HepG2 (cell line): ENCODE measurements at regions not wholly inside any gene's neighbourhood (a gene's known extent, or its start where the extent isn't known, plus 50 kb on each side); places are given as distances from the start of the nearest gene placed in this dataset.

Experiments
- ATAC-seq: fragments of 200-7000 bp; cut with Tn5 transposase; 3 replicates; pipeline ENCODE4 v1.9.1; 2020; ENCODE audit warnings: mild to moderate bottlenecking, moderate library complexity
- BruUV-seq: library from RNA; stranded (reverse); fragments of 400-500 nt; replicated peaks from 2 replicates; lab custom pipeline; 2021; lab: Mats Ljungman, UMichigan
- CTCF ChIA-PET: fragments of 300-600 bp; formaldehyde crosslinking; extraction: SDS; loops from one replicate; lab custom pipeline; 2021; ENCODE audit warnings: low total read pairs, inconsistent platforms, low intra/inter-chr PET ratio; lab: Yijun Ruan, JAX
- POLR2A ChIA-PET: fragments of 350-600 bp; sonication (Branson Sonifier 250); formaldehyde crosslinking; loops from one replicate; lab custom pipeline; 2020; ENCODE audit warnings: antibody characterized with exemption, inconsistent platforms; lab: Yijun Ruan, JAX
- DNase-seq: peaks from one replicate; pipeline ENCODE4 v3.0.0-alpha.2; 2015; ENCODE audit warnings: low spot score
- FAIRE-seq: peaks from 3 replicates; lab custom pipeline; 2011; peaks lifted over from hg19 to GRCh38; lab: Jason Lieb, UNC
- H2AFZ ChIP-seq: one replicate; pipeline ENCODE4 v1.6.1; 2011; ENCODE audit warnings: low read length, inconsistent platforms
- H3K27ac ChIP-seq: fragments of 300-600 bp; 3 replicates; pipeline ENCODE4 v1.8.0; 2011; ENCODE audit warnings: mixed run types, mild to moderate bottlenecking, mixed read lengths, low read length, inconsistent platforms; ENCODE audit not compliant: insufficient read depth; ENCODE audit errors: extremely low read length
- H3K27me3 ChIP-seq, 2 experiments: fragments of 200-600 bp in 1 of 2; 2 replicates in 1 of 2; 3 replicates in 1 of 2; pipeline versions ENCODE4 v1.6.0 to v1.8.0; 2011; ENCODE audit warnings: low read length in 2 of 2, mild to moderate bottlenecking in 2 of 2, moderate library complexity in 2 of 2, inconsistent platforms in 1 of 2; ENCODE audit not compliant: insufficient read depth in 2 of 2, control insufficient read depth in 1 of 2
- H3K36me3 ChIP-seq, 2 experiments: fragments of 200-600 bp in 1 of 2; replicated peaks in 1 of 2; 2 replicates in 1 of 2; 3 replicates in 1 of 2; pipeline versions ENCODE4 v1.5.1 to v1.8.0; 2011; ENCODE audit warnings: low read length in 2 of 2, inconsistent platforms in 1 of 2; ENCODE audit not compliant: insufficient read depth in 2 of 2, control insufficient read depth in 1 of 2
- H3K4me1 ChIP-seq: 2 replicates; pipeline ENCODE4 v1.5.1; 2012; ENCODE audit warnings: low read length, inconsistent platforms; ENCODE audit not compliant: insufficient read depth
- H3K4me2 ChIP-seq: 2 replicates; pipeline ENCODE4 v1.6.0; 2011; ENCODE audit warnings: low read depth, low read length, inconsistent platforms
- H3K4me3 ChIP-seq, 3 experiments: fragments of 200-600 bp in 1 of 3; sonication (generic), shearing (Covaris generic) in 1 of 3; replicated peaks in 1 of 3; 2 replicates each; pipeline ENCODE4 v1.5.1; 2011 to 2016; ENCODE audit warnings: low read length in 3 of 3, inconsistent platforms in 2 of 3, low read depth in 2 of 3, mild to moderate bottlenecking in 2 of 3, control low read depth in 1 of 3, mixed read lengths in 1 of 3; ENCODE audit not compliant: insufficient read depth in 1 of 3
- H3K79me2 ChIP-seq: one replicate; pipeline ENCODE4 v1.6.1; 2011; ENCODE audit warnings: low read length, inconsistent platforms; ENCODE audit not compliant: insufficient read depth
- H3K9ac ChIP-seq: 2 replicates; pipeline ENCODE4 v1.6.0; 2011; ENCODE audit warnings: mild to moderate bottlenecking, low read depth, low read length, inconsistent platforms; ENCODE audit not compliant: insufficient read depth
- H3K9me3 ChIP-seq: 2 replicates; pipeline ENCODE4 v1.5.1; 2012; ENCODE audit warnings: mild to moderate bottlenecking, low read length
- H4K20me1 ChIP-seq: 2 replicates; pipeline ENCODE4 v1.6.0; 2011; ENCODE audit warnings: inconsistent platforms, mild to moderate bottlenecking, low read length, moderate library complexity; ENCODE audit not compliant: insufficient read depth
- KLF13 ChIP-seq: sonication (generic); formaldehyde crosslinking; IDR thresholded peaks from 2 replicates; pipeline ENCODE4 v1.4.0; 2020; ENCODE audit warnings: mild to moderate bottlenecking, missing genetic modification reagents
- NFATC3 ChIP-seq: sonication (generic); formaldehyde crosslinking; IDR thresholded peaks from 2 replicates; pipeline ENCODE4 v1.5.1; 2020; ENCODE audit warnings: mild to moderate bottlenecking, missing genetic modification reagents
- RFX3 ChIP-seq: IDR thresholded peaks from 2 replicates; pipeline ENCODE4 v1.6.1; 2016; ENCODE audit warnings: missing biosample characterization, missing genetic modification reagents
- SMYD3 ChIP-seq: sonication (generic); formaldehyde crosslinking; IDR thresholded peaks from 2 replicates; pipeline ENCODE4 v1.8.1; 2023; ENCODE audit warnings: mild to moderate bottlenecking, missing genetic modification reagents
- TAF1 ChIP-seq: sonication (generic); formaldehyde crosslinking; IDR thresholded peaks from 2 replicates; pipeline ENCODE4 v1.4.0; 2020; ENCODE audit warnings: missing genetic modification reagents
- TEAD2 ChIP-seq: sonication (generic); formaldehyde crosslinking; IDR thresholded peaks from 2 replicates; pipeline ENCODE4 v1.9.0; 2021; ENCODE audit warnings: missing genetic modification reagents
- ZBTB42 ChIP-seq: sonication (generic); formaldehyde crosslinking; IDR thresholded peaks from 2 replicates; pipeline ENCODE4 v1.5.0; 2020; ENCODE audit warnings: mild to moderate bottlenecking, missing genetic modification reagents
- ZNF234 ChIP-seq: sonication (generic); formaldehyde crosslinking; conservative IDR thresholded peaks from 2 replicates; pipeline ENCODE4 v1.5.1; 2020; ENCODE audit warnings: mild to moderate bottlenecking, missing genetic modification reagents
- ZNF367 ChIP-seq: sonication (generic); formaldehyde crosslinking; IDR thresholded peaks from 2 replicates; pipeline ENCODE4 v1.4.0; 2020; ENCODE audit warnings: missing genetic modification reagents, borderline replicate concordance
- WGBS: methylation state at CpG from one replicate; pipeline ENCODE4 v1.1.6; 2017; ENCODE audit warnings: low lambda C conversion rate; 5-methylcytosine and 5-hydroxymethylcytosine counted together
- in situ Hi-C: cut with HindIII; loops from 2 replicates; pipeline ENCODE4 v1.10.0; 2017; ENCODE audit warnings: low pct_unique_long_range_greater_than_20kb; ENCODE audit not compliant: extremely low pct_ligation_motif_present
- intact Hi-C: fragments of 100-400 bp; cut with micrococcal nuclease; formaldehyde crosslinking; loops from one replicate; pipeline ENCODE4 v1.10.0; 2022; ENCODE audit not compliant: unreplicated experiment
- TF ChIP-seq, protein P1 (sequence below): sonication (generic); formaldehyde crosslinking; IDR thresholded peaks from 2 replicates; pipeline ENCODE4 v1.4.0; 2020; ENCODE audit warnings: missing genetic modification reagents
- TF ChIP-seq, protein P2 (sequence below): sonication (generic); formaldehyde crosslinking; IDR thresholded peaks from 2 replicates; pipeline ENCODE4 v1.4.0; 2020; ENCODE audit warnings: missing genetic modification reagents, borderline replicate concordance
- TF ChIP-seq, protein P3 (sequence below): sonication (generic); formaldehyde crosslinking; IDR thresholded peaks from 2 replicates; pipeline ENCODE4 v1.4.0; 2020; ENCODE audit warnings: missing genetic modification reagents, borderline replicate concordance
- TF ChIP-seq, protein P4 (sequence below): IDR thresholded peaks from 2 replicates; pipeline ENCODE4 v1.6.1; 2016; ENCODE audit warnings: low read depth, missing genetic modification reagents, missing compliant biosample characterization

DNA sequence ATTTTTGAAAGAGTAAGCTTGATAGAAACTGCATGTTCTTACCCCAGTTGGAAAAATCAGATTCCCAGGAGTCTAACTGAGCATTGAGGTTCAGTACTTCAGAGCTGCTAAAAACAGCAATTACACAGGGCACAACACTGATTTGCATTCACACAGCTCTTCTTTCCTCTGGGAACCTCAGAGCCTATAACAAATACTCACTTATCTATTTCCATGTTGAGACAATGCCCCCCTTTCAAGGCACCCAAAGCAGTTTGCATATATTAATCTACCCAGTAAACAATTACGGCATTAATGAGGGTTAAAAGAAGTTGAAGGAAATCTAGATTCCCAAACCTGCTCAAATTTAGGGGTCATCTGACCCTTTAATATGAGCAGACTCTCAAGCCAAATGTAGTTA is 126.9 kb upstream of the SLC35F3 start (continued):
- TF ChIP-seq TAF1 (CRISPR knock-in tag), result no peak
- TF ChIP-seq TEAD2, result no peak

DNA sequence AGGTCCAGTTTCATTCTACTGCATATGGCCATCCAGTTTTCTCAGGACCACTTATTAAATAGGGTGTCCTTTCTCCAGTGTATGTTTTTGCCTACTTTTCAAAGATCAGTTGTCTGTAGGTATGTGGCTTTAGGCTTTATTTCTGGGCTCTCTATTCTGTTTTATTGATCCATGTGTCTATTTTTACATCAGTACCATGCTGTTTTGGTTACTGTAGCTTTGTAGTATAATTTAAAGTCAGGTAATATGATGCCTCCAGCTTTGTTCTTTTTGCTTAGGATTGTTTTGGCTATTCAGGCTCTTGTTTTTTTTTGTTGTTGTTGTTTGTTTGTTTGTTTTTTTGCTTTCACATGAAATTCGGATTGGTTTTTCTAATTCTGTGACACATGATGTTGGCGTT is 124.4 kb upstream of the SLC35F3 start:
- POLR2A ChIA-PET, result no interaction called here
- Histone ChIP-seq H3K9ac (no peak overlapping the region), H3K9me3 (peaks cover 10% of the 10 kb centered on the region), H3K4me3 (no peak overlapping the region), H3K36me3 (no peaks in the 10 kb centered on the region), H2AFZ (no peak overlapping the region), H3K4me2 (no peak overlapping the region), H3K27me3 (no peaks in the 10 kb centered on the region), H3K79me2 (no peaks in the 10 kb centered on the region), H3K4me1 (no peaks in the 10 kb centered on the region), H4K20me1 (no peaks in the 10 kb centered on the region), H3K27ac (no peak overlapping the region)
- no TSS peak for BruUV-seq
- intact Hi-C loops (no loop called here), in situ Hi-C loops (loop anchor here (25.0 kb wide), 1 partner anchor 343 kb away; no protein-coding TSS in a partner anchor)
- DNase-seq (no peak), FAIRE-seq (no peak), ATAC-seq (no peak)
- 19% methylated on average over 2 of the region's 2 CpGs for WGBS
- CTCF ChIA-PET, result no interaction called here
- TF ChIP-seq, protein P1, sequence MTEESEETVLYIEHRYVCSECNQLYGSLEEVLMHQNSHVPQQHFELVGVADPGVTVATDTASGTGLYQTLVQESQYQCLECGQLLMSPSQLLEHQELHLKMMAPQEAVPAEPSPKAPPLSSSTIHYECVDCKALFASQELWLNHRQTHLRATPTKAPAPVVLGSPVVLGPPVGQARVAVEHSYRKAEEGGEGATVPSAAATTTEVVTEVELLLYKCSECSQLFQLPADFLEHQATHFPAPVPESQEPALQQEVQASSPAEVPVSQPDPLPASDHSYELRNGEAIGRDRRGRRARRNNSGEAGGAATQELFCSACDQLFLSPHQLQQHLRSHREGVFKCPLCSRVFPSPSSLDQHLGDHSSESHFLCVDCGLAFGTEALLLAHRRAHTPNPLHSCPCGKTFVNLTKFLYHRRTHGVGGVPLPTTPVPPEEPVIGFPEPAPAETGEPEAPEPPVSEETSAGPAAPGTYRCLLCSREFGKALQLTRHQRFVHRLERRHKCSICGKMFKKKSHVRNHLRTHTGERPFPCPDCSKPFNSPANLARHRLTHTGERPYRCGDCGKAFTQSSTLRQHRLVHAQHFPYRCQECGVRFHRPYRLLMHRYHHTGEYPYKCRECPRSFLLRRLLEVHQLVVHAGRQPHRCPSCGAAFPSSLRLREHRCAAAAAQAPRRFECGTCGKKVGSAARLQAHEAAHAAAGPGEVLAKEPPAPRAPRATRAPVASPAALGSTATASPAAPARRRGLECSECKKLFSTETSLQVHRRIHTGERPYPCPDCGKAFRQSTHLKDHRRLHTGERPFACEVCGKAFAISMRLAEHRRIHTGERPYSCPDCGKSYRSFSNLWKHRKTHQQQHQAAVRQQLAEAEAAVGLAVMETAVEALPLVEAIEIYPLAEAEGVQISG, result no peak
- TF ChIP-seq, protein P2, sequence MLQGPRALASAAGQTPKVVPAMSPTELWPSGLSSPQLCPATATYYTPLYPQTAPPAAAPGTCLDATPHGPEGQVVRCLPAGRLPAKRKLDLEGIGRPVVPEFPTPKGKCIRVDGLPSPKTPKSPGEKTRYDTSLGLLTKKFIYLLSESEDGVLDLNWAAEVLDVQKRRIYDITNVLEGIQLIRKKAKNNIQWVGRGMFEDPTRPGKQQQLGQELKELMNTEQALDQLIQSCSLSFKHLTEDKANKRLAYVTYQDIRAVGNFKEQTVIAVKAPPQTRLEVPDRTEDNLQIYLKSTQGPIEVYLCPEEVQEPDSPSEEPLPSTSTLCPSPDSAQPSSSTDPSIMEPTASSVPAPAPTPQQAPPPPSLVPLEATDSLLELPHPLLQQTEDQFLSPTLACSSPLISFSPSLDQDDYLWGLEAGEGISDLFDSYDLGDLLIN, result no peak
- TF ChIP-seq ZNF367 (CRISPR knock-in tag) (no peak), SMYD3 (CRISPR knock-in tag) (no peak), NFATC3 (CRISPR knock-in tag) (no peak), RFX3 (CRISPR knock-in tag) (no peak), KLF13 (no peak), ZBTB42 (CRISPR knock-in tag) (no peak), ZNF234 (CRISPR knock-in tag) (no peak)
- TF ChIP-seq, protein P3, sequence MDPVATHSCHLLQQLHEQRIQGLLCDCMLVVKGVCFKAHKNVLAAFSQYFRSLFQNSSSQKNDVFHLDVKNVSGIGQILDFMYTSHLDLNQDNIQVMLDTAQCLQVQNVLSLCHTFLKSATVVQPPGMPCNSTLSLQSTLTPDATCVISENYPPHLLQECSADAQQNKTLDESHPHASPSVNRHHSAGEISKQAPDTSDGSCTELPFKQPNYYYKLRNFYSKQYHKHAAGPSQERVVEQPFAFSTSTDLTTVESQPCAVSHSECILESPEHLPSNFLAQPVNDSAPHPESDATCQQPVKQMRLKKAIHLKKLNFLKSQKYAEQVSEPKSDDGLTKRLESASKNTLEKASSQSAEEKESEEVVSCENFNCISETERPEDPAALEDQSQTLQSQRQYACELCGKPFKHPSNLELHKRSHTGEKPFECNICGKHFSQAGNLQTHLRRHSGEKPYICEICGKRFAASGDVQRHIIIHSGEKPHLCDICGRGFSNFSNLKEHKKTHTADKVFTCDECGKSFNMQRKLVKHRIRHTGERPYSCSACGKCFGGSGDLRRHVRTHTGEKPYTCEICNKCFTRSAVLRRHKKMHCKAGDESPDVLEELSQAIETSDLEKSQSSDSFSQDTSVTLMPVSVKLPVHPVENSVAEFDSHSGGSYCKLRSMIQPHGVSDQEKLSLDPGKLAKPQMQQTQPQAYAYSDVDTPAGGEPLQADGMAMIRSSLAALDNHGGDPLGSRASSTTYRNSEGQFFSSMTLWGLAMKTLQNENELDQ (CRISPR knock-in tag), result no peak
- TF ChIP-seq, protein P4, sequence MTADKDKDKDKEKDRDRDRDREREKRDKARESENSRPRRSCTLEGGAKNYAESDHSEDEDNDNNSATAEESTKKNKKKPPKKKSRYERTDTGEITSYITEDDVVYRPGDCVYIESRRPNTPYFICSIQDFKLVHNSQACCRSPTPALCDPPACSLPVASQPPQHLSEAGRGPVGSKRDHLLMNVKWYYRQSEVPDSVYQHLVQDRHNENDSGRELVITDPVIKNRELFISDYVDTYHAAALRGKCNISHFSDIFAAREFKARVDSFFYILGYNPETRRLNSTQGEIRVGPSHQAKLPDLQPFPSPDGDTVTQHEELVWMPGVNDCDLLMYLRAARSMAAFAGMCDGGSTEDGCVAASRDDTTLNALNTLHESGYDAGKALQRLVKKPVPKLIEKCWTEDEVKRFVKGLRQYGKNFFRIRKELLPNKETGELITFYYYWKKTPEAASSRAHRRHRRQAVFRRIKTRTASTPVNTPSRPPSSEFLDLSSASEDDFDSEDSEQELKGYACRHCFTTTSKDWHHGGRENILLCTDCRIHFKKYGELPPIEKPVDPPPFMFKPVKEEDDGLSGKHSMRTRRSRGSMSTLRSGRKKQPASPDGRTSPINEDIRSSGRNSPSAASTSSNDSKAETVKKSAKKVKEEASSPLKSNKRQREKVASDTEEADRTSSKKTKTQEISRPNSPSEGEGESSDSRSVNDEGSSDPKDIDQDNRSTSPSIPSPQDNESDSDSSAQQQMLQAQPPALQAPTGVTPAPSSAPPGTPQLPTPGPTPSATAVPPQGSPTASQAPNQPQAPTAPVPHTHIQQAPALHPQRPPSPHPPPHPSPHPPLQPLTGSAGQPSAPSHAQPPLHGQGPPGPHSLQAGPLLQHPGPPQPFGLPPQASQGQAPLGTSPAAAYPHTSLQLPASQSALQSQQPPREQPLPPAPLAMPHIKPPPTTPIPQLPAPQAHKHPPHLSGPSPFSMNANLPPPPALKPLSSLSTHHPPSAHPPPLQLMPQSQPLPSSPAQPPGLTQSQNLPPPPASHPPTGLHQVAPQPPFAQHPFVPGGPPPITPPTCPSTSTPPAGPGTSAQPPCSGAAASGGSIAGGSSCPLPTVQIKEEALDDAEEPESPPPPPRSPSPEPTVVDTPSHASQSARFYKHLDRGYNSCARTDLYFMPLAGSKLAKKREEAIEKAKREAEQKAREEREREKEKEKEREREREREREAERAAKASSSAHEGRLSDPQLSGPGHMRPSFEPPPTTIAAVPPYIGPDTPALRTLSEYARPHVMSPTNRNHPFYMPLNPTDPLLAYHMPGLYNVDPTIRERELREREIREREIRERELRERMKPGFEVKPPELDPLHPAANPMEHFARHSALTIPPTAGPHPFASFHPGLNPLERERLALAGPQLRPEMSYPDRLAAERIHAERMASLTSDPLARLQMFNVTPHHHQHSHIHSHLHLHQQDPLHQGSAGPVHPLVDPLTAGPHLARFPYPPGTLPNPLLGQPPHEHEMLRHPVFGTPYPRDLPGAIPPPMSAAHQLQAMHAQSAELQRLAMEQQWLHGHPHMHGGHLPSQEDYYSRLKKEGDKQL, result no peak
